OCI-LY7 (cell line): ENCODE measurements at regions not wholly inside any gene's neighbourhood (a gene's known extent, or its start where the extent isn't known, plus 50 kb on each side); places are given as distances from the start of the nearest gene placed in this dataset.

Experiments used
- BruUV-seq: library from RNA; stranded (reverse); fragments of 400-500 nt; replicated peaks from 2 replicates; lab custom pipeline; 2021; lab: Mats Ljungman, UMichigan
- CTCF ChIA-PET: fragments of 300-600 bp; sonication (Branson Sonifier 250); formaldehyde crosslinking; loops from one replicate; lab custom pipeline; 2022; ENCODE audit warnings: antibody characterized with exemption; ENCODE audit not compliant: unreplicated experiment; lab: Charles Lee
- POLR2A ChIA-PET: fragments of 300-600 bp; sonication (Branson Sonifier 250); formaldehyde crosslinking; loops from one replicate; lab custom pipeline; 2022; ENCODE audit warnings: antibody characterized with exemption; lab: Charles Lee
- DNase-seq: peaks from one replicate; pipeline ENCODE4 v3.0.0-alpha.2; 2015; ENCODE audit warnings: low spot score
- H2AFZ ChIP-seq: fragments of 200-600 bp; sonication (generic), shearing (Covaris generic); 2 replicates; pipeline ENCODE4 v1.6.1; 2014; ENCODE audit warnings: mild to moderate bottlenecking, antibody characterized with exemption, low read length, moderate library complexity
- H3K27ac ChIP-seq: fragments of 200-600 bp; sonication (generic); 2 replicates; pipeline ENCODE4 v1.5.1; 2014; ENCODE audit warnings: mixed run types, low read depth, mild to moderate bottlenecking, moderate library complexity, low read length, inconsistent platforms; ENCODE audit not compliant: poor library complexity, severe bottlenecking
- H3K36me3 ChIP-seq: fragments of 200-600 bp; sonication (generic); 2 replicates; pipeline ENCODE4 v1.6.1; 2014; ENCODE audit warnings: mild to moderate bottlenecking, antibody characterized with exemption, low read length, moderate library complexity, mixed read lengths; ENCODE audit not compliant: insufficient read depth
- H3K4me1 ChIP-seq: fragments of 200-600 bp; sonication (generic); 2 replicates; pipeline ENCODE4 v1.5.1; 2014; ENCODE audit warnings: mild to moderate bottlenecking, low read length; ENCODE audit not compliant: insufficient read depth, poor library complexity, severe bottlenecking
- H3K4me2 ChIP-seq: fragments of 200-600 bp; sonication (generic); 2 replicates; pipeline ENCODE4 v1.6.1; 2014; ENCODE audit warnings: mild to moderate bottlenecking, low read length
- H3K4me3 ChIP-seq: fragments of 200-600 bp; sonication (generic); 2 replicates; pipeline ENCODE4 v1.5.1; 2014; ENCODE audit warnings: mild to moderate bottlenecking, low read depth, low read length; ENCODE audit not compliant: poor library complexity, severe bottlenecking
- H3K79me2 ChIP-seq: fragments of 200-600 bp; sonication (generic); 2 replicates; pipeline ENCODE4 v1.6.1; 2016; ENCODE audit warnings: low read depth, mild to moderate bottlenecking, low read length, moderate library complexity, mixed read lengths; ENCODE audit not compliant: insufficient read depth
- H3K9me2 ChIP-seq: fragments of 200-600 bp; sonication (generic); 2 replicates; pipeline ENCODE4 v1.6.1; 2016; ENCODE audit warnings: mild to moderate bottlenecking, low read length, mixed read lengths; ENCODE audit not compliant: insufficient read depth
- H3K9me3 ChIP-seq: fragments of 200-600 bp; sonication (generic); 2 replicates; pipeline ENCODE4 v1.6.1; 2014; ENCODE audit warnings: mild to moderate bottlenecking, mixed run types, low read length, mixed read lengths
- H4K20me1 ChIP-seq: fragments of 200-600 bp; sonication (generic); 2 replicates; pipeline ENCODE4 v1.6.1; 2014; ENCODE audit warnings: mild to moderate bottlenecking, antibody characterized with exemption, low read length, moderate library complexity, mixed read lengths; ENCODE audit not compliant: insufficient read depth
- CTCF ChIP-seq: fragments of 200-600 bp; sonication (generic); conservative IDR thresholded peaks from 2 replicates; pipeline ENCODE4 v1.5.1; 2014; ENCODE audit warnings: mild to moderate bottlenecking, antibody characterized with exemption, low read length, moderate library complexity, mixed read lengths
- EZH2phosphoT487 ChIP-seq: fragments of 200-600 bp; sonication (generic); IDR thresholded peaks from 2 replicates; pipeline ENCODE4 v1.6.1; 2018; ENCODE audit warnings: low read depth, borderline replicate concordance, mild to moderate bottlenecking, mixed run types, antibody characterized with exemption, low read length, moderate library complexity, mixed read lengths
- intact Hi-C: fragments of 100-400 bp; cut with micrococcal nuclease; formaldehyde crosslinking; loops from one replicate; pipeline ENCODE4 v1.10.0; 2022; ENCODE audit not compliant: unreplicated experiment

- intact Hi-C loops: no loop called here
- Histone ChIP-seq H3K4me2 (no peak overlapping the region), H3K27ac (no peak overlapping the region), H3K79me2 (no peaks in the 10 kb centered on the region), H3K36me3 (no peaks in the 10 kb centered on the region), H3K9me2 (no peaks in the 10 kb centered on the region), H4K20me1 (no peaks in the 10 kb centered on the region), H3K9me3 (no peaks in the 10 kb centered on the region), H2AFZ (no peak overlapping the region), H3K4me1 (no peaks in the 10 kb centered on the region), H3K4me3 (no peak overlapping the region)
- CTCF ChIA-PET: no interaction called here
- no peak for DNase-seq
- TF ChIP-seq CTCF (no peak), EZH2phosphoT487 (no peak)
- no TSS peak for BruUV-seq
- POLR2A ChIA-PET: no interaction called here
These were observed 111.8 kb downstream of the BARX1 start for GRCh38 chr9:93843396-93843795.

GRCh38 chr9:93830606-93831005 is 124.5 kb downstream of the BARX1 start:
- BruUV-seq: no TSS peak
- POLR2A ChIA-PET: no interaction called here
- H3K36me3 ChIP-seq: no peaks in the 10 kb centered on the region
- no peak overlapping the region for H3K4me2 ChIP-seq
- H3K27ac ChIP-seq: no peak overlapping the region
- no peaks in the 10 kb centered on the region for H3K9me2 ChIP-seq
- TF ChIP-seq CTCF (no peak), EZH2phosphoT487 (no peak)
- H3K79me2 ChIP-seq: no peaks in the 10 kb centered on the region
- H4K20me1 ChIP-seq: no peaks in the 10 kb centered on the region
- CTCF ChIA-PET: no interaction called here
- H3K4me1 ChIP-seq: no peaks in the 10 kb centered on the region
- intact Hi-C loops: no loop called here
- H3K4me3 ChIP-seq: no peak overlapping the region
- H2AFZ ChIP-seq: no peak overlapping the region
- no peak for DNase-seq
- no peaks in the 10 kb centered on the region for H3K9me3 ChIP-seq

GRCh38 chr9:93830012-93830596 is 125.1 kb downstream of the BARX1 start:
- H3K9me3 ChIP-seq: no peaks in the 10 kb centered on the region
- CTCF ChIA-PET: no interaction called here
- H2AFZ ChIP-seq: no peak overlapping the region
- no peaks in the 10 kb centered on the region for H4K20me1 ChIP-seq
- no peaks in the 10 kb centered on the region for H3K36me3 ChIP-seq
- H3K9me2 ChIP-seq: no peaks in the 10 kb centered on the region
- intact Hi-C loops: no loop called here
- H3K4me2 ChIP-seq: no peak overlapping the region
- TF ChIP-seq CTCF (no peak), EZH2phosphoT487 (no peak)
- H3K4me1 ChIP-seq: no peaks in the 10 kb centered on the region
- POLR2A ChIA-PET: no interaction called here
- no peaks in the 10 kb centered on the region for H3K79me2 ChIP-seq
- no peak overlapping the region for H3K4me3 ChIP-seq
- DNase-seq: no peak
- no peak overlapping the region for H3K27ac ChIP-seq
- BruUV-seq: no TSS peak
